OCI-LY3 (cell line): ENCODE measurements at regions not wholly inside any gene's neighbourhood (a gene's known extent, or its start where the extent isn't known, plus 50 kb on each side); places are given as distances from the start of the nearest gene placed in this dataset.

Source experiments
- H2AFZ ChIP-seq: fragments of 200-600, 300-600 bp; shearing (Covaris generic); 2 replicates; pipeline ENCODE4 v1.6.0; 2014; ENCODE audit warnings: antibody characterized with exemption, low read depth, low read length
- H3K27ac ChIP-seq: fragments of 200-600, 300-600 bp; sonication (generic); 2 replicates; pipeline ENCODE4 v1.5.1; 2014; ENCODE audit warnings: mild to moderate bottlenecking, low read length, moderate library complexity, mixed read lengths
- H3K27me3 ChIP-seq: fragments of 200-600, 300-600 bp; sonication (generic); 2 replicates; pipeline ENCODE4 v1.6.1; 2014; ENCODE audit warnings: low read depth, low read length, mixed read lengths
- H3K36me3 ChIP-seq: fragments of 200-600, 300-600 bp; sonication (generic); replicated peaks from 2 replicates; pipeline ENCODE3; 2014; ENCODE audit warnings: low read depth, low read length, mixed read lengths
- H3K4me1 ChIP-seq: fragments of 300-600, 200-600 bp; sonication (generic); 2 replicates; pipeline ENCODE4 v1.6.1; 2014; ENCODE audit warnings: low read length, mixed read lengths
- H3K4me2 ChIP-seq: fragments of 200-600, 300-600 bp; sonication (generic); 2 replicates; pipeline ENCODE4 v1.6.1; 2014; ENCODE audit warnings: low read length, mixed read lengths
- H3K4me3 ChIP-seq: fragments of 300-600, 200-600 bp; sonication (generic); 2 replicates; pipeline ENCODE4 v1.5.1; 2014; ENCODE audit warnings: antibody characterized with exemption, mild to moderate bottlenecking, low read length, moderate library complexity
- H3K79me2 ChIP-seq: fragments of 300-600, 200-600 bp; shearing (Covaris generic); 2 replicates; pipeline ENCODE4 v1.6.1; 2014; ENCODE audit warnings: mild to moderate bottlenecking, low read length, mixed read lengths
- H3K9ac ChIP-seq: fragments of 300-600, 200-600 bp; shearing (Covaris generic); 2 replicates; pipeline ENCODE4 v1.6.0; 2014; ENCODE audit warnings: mild to moderate bottlenecking, low read length, moderate library complexity
- H3K9me3 ChIP-seq: fragments of 200-600, 300-600 bp; shearing (Covaris generic); 2 replicates; pipeline ENCODE4 v1.6.1; 2014; ENCODE audit warnings: low read length, mixed read lengths; ENCODE audit not compliant: insufficient read depth
- H4K20me1 ChIP-seq: fragments of 200-600, 300-600 bp; sonication (generic); 2 replicates; pipeline ENCODE4 v1.6.1; 2016; ENCODE audit warnings: low read length, mixed read lengths; ENCODE audit not compliant: insufficient read depth
- CTCF ChIP-seq: fragments of 200-600, 300-600 bp; sonication (generic); IDR thresholded peaks from 2 replicates; pipeline ENCODE4 v1.5.1; 2014; ENCODE audit warnings: antibody characterized with exemption, low read length, low read depth
- EZH2phosphoT487 ChIP-seq: fragments of 200-600 bp; shearing (Covaris generic); IDR thresholded peaks from 2 replicates; pipeline ENCODE4 v1.6.1; 2018; ENCODE audit warnings: antibody characterized with exemption, mixed run types, low read depth

- Histone ChIP-seq H2AFZ (no peak overlapping the region), H3K36me3 (no peaks in the 10 kb centered on the region)
- TF ChIP-seq EZH2phosphoT487 (no peak), CTCF (no peak)
Observed at GRCh38 chr2:7539760-7540159, 622.5 kb downstream of the RNF144A start.

GRCh38 chr2:7552825-7553570 lies 635.8 kb downstream of the RNF144A start:
- no peak overlapping the region for H3K4me2 ChIP-seq
- no peaks in the 10 kb centered on the region for H4K20me1 ChIP-seq
- H3K4me1 ChIP-seq, result no peaks in the 10 kb centered on the region
- no peaks in the 10 kb centered on the region for H3K79me2 ChIP-seq
- H3K27me3 ChIP-seq, result no peaks in the 10 kb centered on the region
- H3K4me3 ChIP-seq, result no peak overlapping the region
- H3K9me3 ChIP-seq, result no peaks in the 10 kb centered on the region
- no peak overlapping the region for H3K27ac ChIP-seq
- no peak for TF ChIP-seq CTCF
- no peak for TF ChIP-seq EZH2phosphoT487
- H2AFZ ChIP-seq, result no peak overlapping the region
- H3K9ac ChIP-seq, result no peak overlapping the region
- H3K36me3 ChIP-seq, result no peaks in the 10 kb centered on the region

More at GRCh38 chr2:7539760-7540159, 622.5 kb downstream of the RNF144A start:
- no peaks in the 10 kb centered on the region for H3K79me2 ChIP-seq
- no peak overlapping the region for H3K4me2 ChIP-seq
- no peaks in the 10 kb centered on the region for H3K4me1 ChIP-seq
- H3K27ac ChIP-seq, result no peak overlapping the region
- no peak overlapping the region for H3K4me3 ChIP-seq
- H4K20me1 ChIP-seq, result no peaks in the 10 kb centered on the region
- no peaks in the 10 kb centered on the region for H3K27me3 ChIP-seq
- 0 out of 2 replicates have a peak, but pooled peaks cover 7% of the 10 kb centered on the region for H3K9me3 ChIP-seq
- no peak overlapping the region for H3K9ac ChIP-seq

GRCh38 chr2:7555260-7555659 lies 638.0 kb downstream of the RNF144A start:
- no peak overlapping the region for H3K27ac ChIP-seq
- no peaks in the 10 kb centered on the region for H3K79me2 ChIP-seq
- H2AFZ ChIP-seq, result no peak overlapping the region
- TF ChIP-seq CTCF, result no peak
- no peak for TF ChIP-seq EZH2phosphoT487
- H3K27me3 ChIP-seq, result no peaks in the 10 kb centered on the region
- no peaks in the 10 kb centered on the region for H3K9me3 ChIP-seq
- H3K4me3 ChIP-seq, result no peak overlapping the region
- no peaks in the 10 kb centered on the region for H3K36me3 ChIP-seq
- no peak overlapping the region for H3K9ac ChIP-seq
- no peaks in the 10 kb centered on the region for H4K20me1 ChIP-seq
- no peaks in the 10 kb centered on the region for H3K4me1 ChIP-seq
- H3K4me2 ChIP-seq, result no peak overlapping the region

- TF ChIP-seq EZH2phosphoT487 (no peak), CTCF (no peak)
- Histone ChIP-seq H3K4me2 (no peak overlapping the region), H3K9ac (no peak overlapping the region), H3K4me3 (no peak overlapping the region), H3K27me3 (no peaks in the 10 kb centered on the region), H3K79me2 (no peaks in the 10 kb centered on the region), H3K27ac (no peak overlapping the region), H3K4me1 (no peaks in the 10 kb centered on the region), H3K9me3 (no peaks in the 10 kb centered on the region), H2AFZ (no peak overlapping the region), H3K36me3 (no peaks in the 10 kb centered on the region), H4K20me1 (no peaks in the 10 kb centered on the region)
Observed at GRCh38 chr2:7557376-7557775, 640.2 kb downstream of the RNF144A start.
